AG04449 (cell line): ENCODE measurements at regions not wholly inside any gene's neighbourhood (a gene's known extent, or its start where the extent isn't known, plus 50 kb on each side); places are given as distances from the start of the nearest gene placed in this dataset.
"Not testable (repeated sequence)": the region's sequence is repeated elsewhere in the genome, so short reads cannot be mapped to it uniquely, and the experiment has no call there.

Source experiments
- CTCF ChIA-PET: fragments of 350-600 bp; formaldehyde crosslinking; extraction: SDS; loops from one replicate; lab custom pipeline; 2021; ENCODE audit warnings: antibody characterized with exemption; lab: Yijun Ruan, JAX
- POLR2A ChIA-PET: fragments of 400-600, 350-600 bp; formaldehyde crosslinking; extraction: SDS; loops from one replicate; lab custom pipeline; 2020; ENCODE audit warnings: antibody characterized with exemption, inconsistent platforms; lab: Yijun Ruan, JAX
- DNase-seq: peaks from one replicate; pipeline ENCODE4 v3.0.0-alpha.2; 2010; ENCODE audit warnings: low read depth, low spot score
- H3K4me3 ChIP-seq: 2 replicates; pipeline ENCODE4 v1.5.1; 2011; ENCODE audit warnings: low read depth, mild to moderate bottlenecking, control low read depth, low read length
- TF ChIP-seq, protein P1 (sequence below): IDR thresholded peaks from one replicate; pipeline ENCODE4 v1.5.1; 2011; ENCODE audit warnings: mild to moderate bottlenecking, moderate library complexity, low read length, control low read depth, inconsistent platforms; ENCODE audit not compliant: insufficient read depth; ENCODE audit errors: missing control alignments

DNA sequence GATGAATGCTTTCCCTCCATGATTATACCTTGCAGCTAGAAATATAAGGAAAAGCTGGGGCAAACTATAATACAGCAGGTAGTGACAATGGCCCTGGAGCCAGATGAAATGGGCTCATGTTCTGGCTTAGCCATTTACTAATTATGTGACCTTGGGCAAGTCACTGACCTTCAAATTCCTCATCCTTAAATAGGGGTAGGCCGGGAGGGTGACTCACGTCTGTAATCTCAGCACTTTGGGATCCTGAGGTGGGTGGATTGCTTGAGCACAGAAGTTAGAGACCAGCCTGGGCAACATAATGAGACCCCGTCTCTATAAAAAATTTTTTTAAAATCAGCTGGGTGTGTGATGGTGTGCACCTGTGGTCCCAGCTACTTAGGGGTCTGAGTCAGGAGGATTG, 155.4 kb downstream of the C12orf75 start:
- POLR2A ChIA-PET, result interaction anchor here (0.5 to 1.2 kb wide), 3 partner anchors 40 to 545 kb away, joined by 3 read pairs; no protein-coding TSS in a partner anchor

DNA sequence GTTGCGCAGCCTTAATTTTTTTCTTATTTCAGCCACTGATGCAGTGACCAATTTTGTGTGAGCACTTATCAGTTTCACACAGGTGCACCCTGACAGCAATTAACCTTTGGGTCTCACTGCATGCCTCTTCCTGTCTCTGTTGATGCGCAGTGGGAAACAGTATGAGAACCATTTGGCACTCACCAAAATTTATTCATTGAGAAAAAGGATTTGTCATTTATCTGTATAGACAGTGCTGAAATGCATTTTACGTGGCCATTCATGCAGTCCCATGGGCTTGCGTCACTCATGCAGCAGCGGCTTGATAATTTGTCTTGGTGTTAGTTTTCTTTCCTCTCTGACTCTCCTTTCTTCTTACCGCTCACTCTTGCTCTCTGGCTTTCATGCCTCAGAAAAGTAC, 157.5 kb downstream of the C12orf75 start:
- no peak overlapping the region for H3K4me3 ChIP-seq
- TF ChIP-seq, protein P1, sequence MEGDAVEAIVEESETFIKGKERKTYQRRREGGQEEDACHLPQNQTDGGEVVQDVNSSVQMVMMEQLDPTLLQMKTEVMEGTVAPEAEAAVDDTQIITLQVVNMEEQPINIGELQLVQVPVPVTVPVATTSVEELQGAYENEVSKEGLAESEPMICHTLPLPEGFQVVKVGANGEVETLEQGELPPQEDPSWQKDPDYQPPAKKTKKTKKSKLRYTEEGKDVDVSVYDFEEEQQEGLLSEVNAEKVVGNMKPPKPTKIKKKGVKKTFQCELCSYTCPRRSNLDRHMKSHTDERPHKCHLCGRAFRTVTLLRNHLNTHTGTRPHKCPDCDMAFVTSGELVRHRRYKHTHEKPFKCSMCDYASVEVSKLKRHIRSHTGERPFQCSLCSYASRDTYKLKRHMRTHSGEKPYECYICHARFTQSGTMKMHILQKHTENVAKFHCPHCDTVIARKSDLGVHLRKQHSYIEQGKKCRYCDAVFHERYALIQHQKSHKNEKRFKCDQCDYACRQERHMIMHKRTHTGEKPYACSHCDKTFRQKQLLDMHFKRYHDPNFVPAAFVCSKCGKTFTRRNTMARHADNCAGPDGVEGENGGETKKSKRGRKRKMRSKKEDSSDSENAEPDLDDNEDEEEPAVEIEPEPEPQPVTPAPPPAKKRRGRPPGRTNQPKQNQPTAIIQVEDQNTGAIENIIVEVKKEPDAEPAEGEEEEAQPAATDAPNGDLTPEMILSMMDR, result no peak
- ChIA-PET CTCF (no interaction called here), POLR2A (no interaction called here)
- no peak for DNase-seq

More for the DNA sequence above, 155.4 kb downstream of the C12orf75 start:
- H3K4me3 ChIP-seq, result no peak overlapping the region
- CTCF ChIA-PET, result no interaction called here
- TF ChIP-seq, protein P1, result no peak
- DNase-seq, result no peak

DNA sequence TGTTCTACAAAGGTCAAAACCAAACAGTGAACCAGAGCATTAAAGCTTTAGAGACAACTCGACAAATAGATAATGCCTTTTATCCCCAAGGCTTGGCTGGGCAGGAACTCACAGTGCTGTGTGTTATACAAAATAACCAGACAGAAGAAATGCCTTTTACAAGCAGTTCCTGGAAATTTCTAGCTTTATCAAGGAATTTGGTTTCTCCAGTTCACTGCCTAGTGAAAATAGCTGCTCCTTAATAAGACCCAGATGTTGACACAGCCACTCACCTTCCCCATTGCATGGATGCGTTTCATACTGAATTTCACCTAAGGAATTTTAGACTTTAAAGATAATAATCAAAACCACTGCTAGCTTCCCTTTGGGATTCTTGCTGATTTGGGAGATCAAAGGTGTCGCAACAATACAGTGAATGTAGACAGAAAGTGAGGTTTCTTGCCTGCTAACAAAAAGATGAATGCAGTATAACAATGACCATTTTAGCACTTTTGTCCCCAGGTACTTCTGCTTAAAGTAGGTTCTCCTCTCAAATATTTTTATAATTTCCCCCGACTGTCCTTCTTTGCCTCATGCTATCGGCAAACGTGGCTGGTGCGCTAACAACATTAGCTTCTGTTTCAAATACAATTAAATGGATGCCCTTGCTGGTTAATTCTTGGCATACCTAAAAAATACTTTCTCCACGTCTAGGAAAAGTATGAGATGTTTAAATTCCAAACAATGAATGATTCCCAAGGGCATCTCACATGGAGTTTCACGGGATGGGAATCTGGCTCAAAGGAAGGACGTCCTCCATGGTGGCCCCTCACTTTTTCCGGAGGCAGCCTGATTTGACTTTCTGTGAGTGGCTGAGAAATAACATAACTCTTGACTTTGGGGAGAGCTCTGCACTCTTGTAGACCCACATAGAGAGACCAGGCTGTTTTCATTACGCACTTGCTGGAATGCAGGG, 162.4 kb downstream of the C12orf75 start:
- CTCF ChIA-PET, result interaction anchor here (0.6 to 1.4 kb wide), 3 partner anchors 47 to 700 kb away, joined by 3 read pairs; no protein-coding TSS in a partner anchor

DNA sequence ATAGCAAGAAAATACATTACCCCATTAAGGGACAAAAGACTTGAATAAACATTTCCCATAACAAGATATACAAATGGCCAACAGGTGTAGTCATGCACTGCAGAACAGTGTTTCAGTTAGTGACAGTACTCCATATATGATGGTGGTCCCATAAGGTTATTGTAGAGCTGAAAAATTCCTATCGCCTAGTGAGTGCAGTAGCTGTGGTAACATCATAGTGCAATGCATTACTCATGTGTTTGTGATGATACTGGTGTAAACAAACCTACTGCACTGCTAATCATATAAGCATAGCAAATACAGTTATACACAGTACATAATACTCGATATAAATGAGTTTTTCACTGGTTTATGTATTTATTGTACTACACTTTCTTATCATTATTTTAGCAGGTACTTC, 168.7 kb downstream of the C12orf75 start:
- DNase-seq, result no peak
- POLR2A ChIA-PET, result no interaction called here
- H3K4me3 ChIP-seq, result no peak overlapping the region
- CTCF ChIA-PET, result no interaction called here
- TF ChIP-seq, protein P1, result no peak

More for the DNA sequence above, 162.4 kb downstream of the C12orf75 start:
- POLR2A ChIA-PET, result interaction anchor here (0.7 to 1.0 kb wide), 3 partner anchors 47 to 646 kb away, joined by 3 to 4 read pairs (median 3); partner anchors contain the start of gene NUAK1
- no peak overlapping the region for H3K4me3 ChIP-seq
- TF ChIP-seq, protein P1, result no peak
- no peak for DNase-seq

DNA sequence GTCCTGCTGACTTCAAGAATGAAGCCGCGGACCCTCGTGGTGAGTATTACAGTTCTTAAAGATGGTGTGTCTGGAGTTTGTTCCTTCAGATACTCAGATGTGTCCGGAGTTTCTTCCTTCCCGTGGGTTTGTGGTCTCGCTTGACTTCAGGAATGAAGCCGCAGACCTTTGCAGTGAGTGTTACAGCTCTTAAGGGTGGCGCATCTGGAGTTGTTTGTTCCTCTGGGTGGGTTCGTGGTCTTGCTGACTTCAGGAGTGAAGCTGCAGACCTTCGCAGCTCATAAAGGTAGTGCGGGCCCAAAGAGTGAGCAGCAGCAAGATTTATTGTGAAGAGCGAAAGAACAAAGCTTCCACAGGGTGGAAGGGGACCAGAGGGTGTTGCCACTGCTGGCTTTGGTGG, 170.2 kb downstream of the C12orf75 start:
- CTCF ChIA-PET, DNase-seq, POLR2A ChIA-PET, H3K4me3 ChIP-seq: not testable (repeated sequence)

DNA sequence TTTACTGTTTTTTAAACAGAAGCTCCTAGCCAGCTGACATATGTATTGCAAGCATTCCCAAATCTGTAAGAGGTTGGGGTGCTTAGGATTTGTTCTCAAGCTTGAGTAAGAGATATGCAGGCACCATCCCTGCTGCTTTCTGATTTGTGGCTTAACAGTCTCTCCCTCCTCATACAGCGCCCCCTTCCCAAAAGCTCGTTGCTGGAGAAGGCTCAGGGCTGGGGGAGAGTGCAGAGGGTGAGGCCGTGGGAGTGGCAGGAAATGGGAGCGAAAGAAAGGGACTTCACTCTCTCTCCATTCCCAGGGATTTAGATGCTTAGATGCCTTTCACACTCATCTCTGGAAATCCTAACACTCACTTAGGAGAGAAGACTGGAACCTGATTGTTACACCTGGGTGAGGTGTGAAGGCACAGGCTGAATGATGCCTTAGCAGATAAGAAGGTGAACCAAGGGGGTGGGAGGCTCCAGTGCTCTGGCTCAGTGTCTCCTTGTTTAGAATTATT, 172.0 kb downstream of the C12orf75 start:
- ChIA-PET POLR2A (no interaction called here), CTCF (interaction anchor here (0.6 kb wide), 1 partner anchor 9 kb away, joined by 3 read pairs; no protein-coding TSS in a partner anchor)
- DNase-seq, result no peak
- no peak overlapping the region for H3K4me3 ChIP-seq
- TF ChIP-seq, protein P1, result no peak
